GM12878 (cell line): ENCODE measurements at regions not wholly inside any gene's neighbourhood (a gene's known extent, or its start where the extent isn't known, plus 50 kb on each side); places are given as distances from the start of the nearest gene placed in this dataset.

Source experiments
- ATAC-seq: fragments of 200-7000 bp; cut with Tn5 transposase; 3 replicates; pipeline ENCODE4 v1.9.1; 2020; ENCODE audit warnings: mild to moderate bottlenecking, moderate library complexity
- BruUV-seq: library from RNA; stranded (reverse); fragments of 400-500 nt; replicated peaks from 2 replicates; lab custom pipeline; 2021; lab: Mats Ljungman, UMichigan
- CTCF ChIA-PET: fragments of 300-600 bp; sonication (Branson Sonifier 250); formaldehyde crosslinking; extraction: SDS; loops from one replicate; lab custom pipeline; 2021; ENCODE audit warnings: inconsistent platforms; lab: Yijun Ruan, JAX
- POLR2A ChIA-PET: fragments of 350-600 bp; formaldehyde crosslinking; extraction: SDS; loops from one replicate; lab custom pipeline; 2021; ENCODE audit warnings: inconsistent platforms; lab: Charles Lee
- RAD21 ChIA-PET: fragments of 300-600 bp; sonication (Branson Sonifier 250); formaldehyde crosslinking; loops from one replicate; lab custom pipeline; 2023; ENCODE audit warnings: antibody characterized with exemption; ENCODE audit not compliant: unreplicated experiment; lab: Charles Lee
- SMC1A ChIA-PET: fragments of 300-600 bp; sonication (Branson Sonifier 250); formaldehyde crosslinking; loops from one replicate; lab custom pipeline; 2023; ENCODE audit not compliant: unreplicated experiment, uncharacterized antibody; lab: Charles Lee
- DNase-seq: peaks from one replicate; pipeline ENCODE4 v3.0.0-alpha.2; 2011; ENCODE audit warnings: low read depth, low spot score
- FAIRE-seq: peaks from 3 replicates; lab custom pipeline; 2011; peaks lifted over from hg19 to GRCh38; lab: Jason Lieb, UNC
- H2AFZ ChIP-seq: 2 replicates; pipeline ENCODE4 v1.6.0; 2011; ENCODE audit warnings: low read depth, low read length, control low read depth; ENCODE audit not compliant: control insufficient read depth
- H3K27ac ChIP-seq: 2 replicates; pipeline ENCODE4 v1.5.1; 2011; ENCODE audit warnings: control low read depth; ENCODE audit not compliant: control insufficient read depth, insufficient read depth
- H3K27me3 ChIP-seq, 2 experiments: replicated peaks in 1 of 2; 2 replicates each; pipeline versions ENCODE4 v1.6.0 to v1.6.1; 2011; ENCODE audit warnings: low read length in 1 of 2; ENCODE audit not compliant: control insufficient read depth in 2 of 2, insufficient read depth in 2 of 2
- H3K36me3 ChIP-seq, 2 experiments: 2 replicates each; pipeline ENCODE4 v1.5.1; 2011; ENCODE audit warnings: low read length in 1 of 2; ENCODE audit not compliant: control insufficient read depth in 2 of 2, insufficient read depth in 2 of 2
- H3K4me1 ChIP-seq: 2 replicates; pipeline ENCODE4 v1.6.1; 2011; ENCODE audit warnings: mild to moderate bottlenecking, low read length, moderate library complexity, mixed read lengths; ENCODE audit not compliant: control insufficient read depth, insufficient read depth
- H3K4me2 ChIP-seq: 2 replicates; pipeline ENCODE4 v1.6.0; 2011; ENCODE audit warnings: control low read depth; ENCODE audit not compliant: control insufficient read depth, insufficient read depth
- H3K4me3 ChIP-seq: fragments of 200-600 bp; sonication (generic); 2 replicates; pipeline ENCODE4 v1.5.1; 2016
- H3K79me2 ChIP-seq: 2 replicates; pipeline ENCODE4 v1.6.0; 2011; ENCODE audit warnings: low read length; ENCODE audit not compliant: control insufficient read depth, insufficient read depth
- H3K9ac ChIP-seq: 2 replicates; pipeline ENCODE4 v1.8.0; 2011; ENCODE audit warnings: low read length, control low read depth, mixed read lengths; ENCODE audit not compliant: control insufficient read depth, insufficient read depth
- H3K9me3 ChIP-seq: replicated peaks from 3 replicates; pipeline ENCODE4 v1.5.1; 2011; ENCODE audit warnings: mild to moderate bottlenecking, low read length; ENCODE audit not compliant: control insufficient read depth, insufficient read depth
- H4K20me1 ChIP-seq: 2 replicates; pipeline ENCODE4 v1.6.0; 2011; ENCODE audit not compliant: control insufficient read depth, insufficient read depth
- BCL11A ChIP-seq: IDR thresholded peaks from 2 replicates; pipeline ENCODE4 v1.6.1; 2011; ENCODE audit warnings: low read depth, low read length
- CHD2 ChIP-seq: IDR thresholded peaks from 2 replicates; pipeline ENCODE4 v1.6.1; 2011; ENCODE audit warnings: low read depth, low read length, improper control_type of control experiment, borderline replicate concordance
- CHD4 ChIP-seq: fragments of 200-600 bp; sonication (generic); IDR thresholded peaks from 2 replicates; pipeline ENCODE4 v1.6.1; 2016; ENCODE audit warnings: mild to moderate bottlenecking
- CREM ChIP-seq: IDR thresholded peaks from 2 replicates; pipeline ENCODE4 v1.6.1; 2014; ENCODE audit warnings: antibody characterized with exemption, low read depth
- KLF5 ChIP-seq: fragments of 450-650 bp; IDR thresholded peaks from 2 replicates; pipeline ENCODE4 v1.6.1; 2014; ENCODE audit warnings: mild to moderate bottlenecking; ENCODE audit not compliant: partially characterized antibody
- NRF1 ChIP-seq: conservative IDR thresholded peaks from 2 replicates; pipeline ENCODE4 v1.6.1; 2011; ENCODE audit warnings: mild to moderate bottlenecking, low read depth, low read length, improper control_type of control experiment
- PAX8 ChIP-seq: fragments of 450-650 bp; IDR thresholded peaks from 2 replicates; pipeline ENCODE4 v1.6.1; 2017; ENCODE audit warnings: mild to moderate bottlenecking, moderate library complexity
- SMAD1 ChIP-seq: fragments of 450-650 bp; IDR thresholded peaks from 2 replicates; pipeline ENCODE4 v1.6.1; 2018; ENCODE audit warnings: mild to moderate bottlenecking, low read depth; ENCODE audit not compliant: partially characterized antibody
- ZNF207 ChIP-seq: fragments of 450-650 bp; IDR thresholded peaks from 2 replicates; pipeline ENCODE4 v1.6.1; 2014; ENCODE audit warnings: antibody characterized with exemption, mild to moderate bottlenecking, borderline replicate concordance
- WGBS: methylation state at CpG from one replicate; pipeline ENCODE4 v1.1.6; 2016; ENCODE audit warnings: low lambda C conversion rate; ENCODE audit not compliant: insufficient replicate concordance, insufficient coverage; ENCODE audit errors: missing lambda C conversion rate; 5-methylcytosine and 5-hydroxymethylcytosine counted together
- in situ Hi-C: fragments of 300-500 bp; cut with MboI; formaldehyde crosslinking; loops from 9 replicates; pipeline ENCODE4 v1.14.3; 2018; ENCODE audit warnings: mixed read lengths
- intact Hi-C: fragments of 100-400 bp; cut with micrococcal nuclease; formaldehyde crosslinking; loops from one replicate; pipeline ENCODE4 v1.14.2; 2022; ENCODE audit not compliant: unreplicated experiment
- TF ChIP-seq, protein P1 (sequence below): IDR thresholded peaks from 2 replicates; pipeline ENCODE4 v1.6.1; 2011; ENCODE audit warnings: low read depth, mild to moderate bottlenecking, low read length, moderate library complexity, borderline replicate concordance; ENCODE audit errors: extremely low read depth
- TF ChIP-seq, protein P2 (sequence below): fragments of 150-350 bp; IDR thresholded peaks from 2 replicates; pipeline ENCODE4 v1.6.1; 2014; ENCODE audit warnings: mild to moderate bottlenecking, low read depth, low read length
- TF ChIP-seq, protein P3 (sequence below): IDR thresholded peaks from 2 replicates; pipeline ENCODE4 v1.6.1; 2012; ENCODE audit warnings: low read depth, low read length, improper control_type of control experiment

DNA sequence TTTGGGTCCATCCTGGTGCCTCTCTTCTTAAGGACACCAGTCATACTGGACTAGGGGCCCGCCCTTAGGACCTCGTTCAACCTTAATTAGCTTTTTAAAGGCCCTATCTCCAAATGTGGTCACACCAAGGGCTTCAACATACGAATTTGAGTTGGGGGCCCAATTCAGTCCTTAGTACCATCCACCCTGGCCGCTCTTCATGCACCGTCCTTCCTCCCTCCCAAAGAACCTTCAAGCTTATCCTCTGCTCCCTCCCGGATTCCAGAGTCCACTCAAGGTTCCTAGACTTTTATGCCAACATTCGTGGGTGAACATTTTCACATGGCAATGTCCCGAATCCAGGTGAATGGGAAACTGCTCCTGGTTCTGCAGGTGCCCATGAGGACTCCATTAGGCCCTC, 201.3 kb upstream of the IGF1R start:
- Histone ChIP-seq H2AFZ (no peak overlapping the region), H4K20me1 (no peaks in the 10 kb centered on the region), H3K36me3 (no peaks in the 10 kb centered on the region), H3K4me2 (no peak overlapping the region), H3K4me3 (no peak overlapping the region), H3K9ac (no peak overlapping the region), H3K27ac (no peak overlapping the region), H3K27me3 (no peaks in the 10 kb centered on the region; a peak in 1 of 4 replicates), H3K9me3 (no peaks in the 10 kb centered on the region), H3K79me2 (no peaks in the 10 kb centered on the region), H3K4me1 (no peaks in the 10 kb centered on the region)
- FAIRE-seq (no peak), DNase-seq (no peak), ATAC-seq (no peak)
- no TSS peak for BruUV-seq
- ChIA-PET CTCF (interaction anchor here (1.7 kb wide), 1 partner anchor 631 kb away, joined by 4 read pairs; no protein-coding TSS in a partner anchor), SMC1A (interaction anchor here (1.4 kb wide), 1 partner anchor 9 kb away, joined by 3 read pairs; no protein-coding TSS in a partner anchor), POLR2A (no interaction called here), RAD21 (no interaction called here)
- in situ Hi-C loops (loop anchor here (10.0 kb wide), 1 partner anchor 208 kb away; no protein-coding TSS in a partner anchor), intact Hi-C loops (loop anchor here (10.0 kb wide), 1 partner anchor 768 kb away; no protein-coding TSS in a partner anchor)
- 4% methylated on average over 8 of the region's 8 CpGs for WGBS
- TF ChIP-seq, protein P1, sequence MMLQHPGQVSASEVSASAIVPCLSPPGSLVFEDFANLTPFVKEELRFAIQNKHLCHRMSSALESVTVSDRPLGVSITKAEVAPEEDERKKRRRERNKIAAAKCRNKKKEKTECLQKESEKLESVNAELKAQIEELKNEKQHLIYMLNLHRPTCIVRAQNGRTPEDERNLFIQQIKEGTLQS: no peak
- TF ChIP-seq SMAD1: no peak
- no peak for TF ChIP-seq CHD4
- TF ChIP-seq NRF1: no peak
- TF ChIP-seq, protein P2, sequence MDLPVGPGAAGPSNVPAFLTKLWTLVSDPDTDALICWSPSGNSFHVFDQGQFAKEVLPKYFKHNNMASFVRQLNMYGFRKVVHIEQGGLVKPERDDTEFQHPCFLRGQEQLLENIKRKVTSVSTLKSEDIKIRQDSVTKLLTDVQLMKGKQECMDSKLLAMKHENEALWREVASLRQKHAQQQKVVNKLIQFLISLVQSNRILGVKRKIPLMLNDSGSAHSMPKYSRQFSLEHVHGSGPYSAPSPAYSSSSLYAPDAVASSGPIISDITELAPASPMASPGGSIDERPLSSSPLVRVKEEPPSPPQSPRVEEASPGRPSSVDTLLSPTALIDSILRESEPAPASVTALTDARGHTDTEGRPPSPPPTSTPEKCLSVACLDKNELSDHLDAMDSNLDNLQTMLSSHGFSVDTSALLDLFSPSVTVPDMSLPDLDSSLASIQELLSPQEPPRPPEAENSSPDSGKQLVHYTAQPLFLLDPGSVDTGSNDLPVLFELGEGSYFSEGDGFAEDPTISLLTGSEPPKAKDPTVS: no peak
- TF ChIP-seq ZNF207: no peak
- no peak for TF ChIP-seq CREM
- TF ChIP-seq, protein P3, sequence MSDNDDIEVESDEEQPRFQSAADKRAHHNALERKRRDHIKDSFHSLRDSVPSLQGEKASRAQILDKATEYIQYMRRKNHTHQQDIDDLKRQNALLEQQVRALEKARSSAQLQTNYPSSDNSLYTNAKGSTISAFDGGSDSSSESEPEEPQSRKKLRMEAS: no peak
- no peak for TF ChIP-seq KLF5
- TF ChIP-seq PAX8: no peak
- no peak for TF ChIP-seq CHD2
- no peak for TF ChIP-seq BCL11A
